Right atrium auricular region (tissue), 2 donors: ENCODE measurements at regions not wholly inside any gene's neighbourhood (a gene's known extent, or its start where the extent isn't known, plus 50 kb on each side); places are given as distances from the start of the nearest gene placed in this dataset.
"Not testable (repeated sequence)": the region's sequence is repeated elsewhere in the genome, so short reads cannot be mapped to it uniquely, and the experiment has no call there.

Source experiments
- DNase-seq: peaks from one replicate; pipeline ENCODE4 v3.0.0-alpha.2; 2019; ENCODE audit warnings: low spot score
- H3K27ac ChIP-seq, 2 donors: fragments of 200-600 bp; sonication (generic); 1 replicate in 1 of 2; 2 replicates in 1 of 2; pipeline ENCODE4 v1.5.1; 2016 to 2019
- H3K27me3 ChIP-seq, 2 donors: fragments of 200-600 bp; sonication (generic); one replicate each; pipeline versions ENCODE4 v1.5.1 to v1.6.0; 2017 to 2019
- H3K36me3 ChIP-seq: fragments of 200-600 bp; sonication (generic); one replicate; pipeline ENCODE4 v1.5.1; 2016
- H3K4me1 ChIP-seq, 2 donors: fragments of 200-600 bp; sonication (generic); one replicate each; pipeline versions ENCODE4 v1.5.1 to v1.6.0; 2017 to 2019
- H3K4me3 ChIP-seq, 2 donors: fragments of 200-600 bp; sonication (generic); 1 replicate in 1 of 2; 2 replicates in 1 of 2; pipeline ENCODE4 v1.5.1; 2017 to 2019; ENCODE audit warnings: mild to moderate bottlenecking in 1 of 2, moderate library complexity in 1 of 2
- H3K9me3 ChIP-seq, 2 donors: fragments of 200-600 bp; sonication (generic); one replicate each; pipeline ENCODE4 v1.5.1; 2019
- TF ChIP-seq, protein P1 (sequence below), 2 donors: fragments of 200-600 bp; sonication (generic); IDR thresholded peaks; one replicate each; pipeline ENCODE4 v1.5.1; 2019; ENCODE audit warnings: antibody characterized with exemption in 2 of 2

DNA sequence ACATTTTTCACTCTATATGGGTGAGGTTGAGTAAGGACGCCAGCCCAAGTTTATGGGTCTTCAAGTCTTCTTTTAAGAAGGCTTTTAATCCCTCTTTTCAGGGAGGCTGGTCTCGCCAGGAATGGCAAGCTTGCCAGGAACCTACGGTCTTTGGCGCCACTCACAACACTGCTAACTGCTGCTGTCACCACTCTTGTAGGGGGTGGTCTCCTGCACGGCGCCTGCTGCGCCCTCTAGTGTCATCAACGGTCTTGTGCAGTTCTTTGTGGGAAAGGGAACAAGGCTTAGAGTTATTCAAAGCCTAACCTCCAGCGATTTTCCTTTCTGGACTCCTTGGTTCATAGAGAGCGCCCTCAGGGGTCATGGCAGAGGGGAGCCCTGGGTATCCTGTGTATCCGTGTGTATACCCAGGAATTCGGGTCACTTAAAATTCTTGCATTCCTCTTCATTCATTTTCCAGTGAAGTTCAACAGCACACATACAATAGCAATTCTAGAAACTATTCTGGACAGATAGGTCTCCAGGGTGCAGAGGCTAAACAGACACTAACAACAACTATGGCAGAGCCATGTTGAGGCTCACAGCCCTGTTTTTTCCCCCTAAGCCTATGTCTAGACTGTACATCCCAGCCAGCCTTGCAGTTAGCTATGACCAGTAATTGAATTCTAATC lies 392.8 kb upstream of the CAMK1G start:
- Histone ChIP-seq H3K27ac (no peak overlapping the region), H3K27me3 (no peaks in the 10 kb centered on the region), H3K4me1 (no peaks in the 10 kb centered on the region), H3K9me3 (peaks cover 4 to 13% of the 10 kb centered on the region in 2 donors), H3K36me3 (no peaks in the 10 kb centered on the region), H3K4me3 (no peak overlapping the region)
- TF ChIP-seq, protein P1, sequence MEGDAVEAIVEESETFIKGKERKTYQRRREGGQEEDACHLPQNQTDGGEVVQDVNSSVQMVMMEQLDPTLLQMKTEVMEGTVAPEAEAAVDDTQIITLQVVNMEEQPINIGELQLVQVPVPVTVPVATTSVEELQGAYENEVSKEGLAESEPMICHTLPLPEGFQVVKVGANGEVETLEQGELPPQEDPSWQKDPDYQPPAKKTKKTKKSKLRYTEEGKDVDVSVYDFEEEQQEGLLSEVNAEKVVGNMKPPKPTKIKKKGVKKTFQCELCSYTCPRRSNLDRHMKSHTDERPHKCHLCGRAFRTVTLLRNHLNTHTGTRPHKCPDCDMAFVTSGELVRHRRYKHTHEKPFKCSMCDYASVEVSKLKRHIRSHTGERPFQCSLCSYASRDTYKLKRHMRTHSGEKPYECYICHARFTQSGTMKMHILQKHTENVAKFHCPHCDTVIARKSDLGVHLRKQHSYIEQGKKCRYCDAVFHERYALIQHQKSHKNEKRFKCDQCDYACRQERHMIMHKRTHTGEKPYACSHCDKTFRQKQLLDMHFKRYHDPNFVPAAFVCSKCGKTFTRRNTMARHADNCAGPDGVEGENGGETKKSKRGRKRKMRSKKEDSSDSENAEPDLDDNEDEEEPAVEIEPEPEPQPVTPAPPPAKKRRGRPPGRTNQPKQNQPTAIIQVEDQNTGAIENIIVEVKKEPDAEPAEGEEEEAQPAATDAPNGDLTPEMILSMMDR (IDR thresholded peaks at IDR 0.05), result peak; percentile 45 to 79
- no peak for DNase-seq

DNA sequence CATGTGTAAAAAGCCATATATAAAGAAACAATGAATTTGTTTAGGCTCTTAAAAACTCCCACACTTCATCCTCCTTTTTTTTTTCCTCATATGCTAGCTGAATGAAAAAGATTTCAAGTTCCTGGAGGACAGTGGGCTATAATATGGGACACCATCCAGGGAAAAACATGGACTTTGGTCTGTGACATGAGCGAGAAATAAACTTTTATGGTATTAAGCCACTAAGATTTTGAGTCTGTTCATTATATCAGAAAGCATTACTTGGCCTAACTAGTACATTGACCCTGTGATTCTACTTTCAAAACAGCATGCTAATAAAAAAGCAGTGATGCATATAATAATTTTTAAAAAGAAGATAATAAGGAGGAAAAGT lies 392.3 kb upstream of the CAMK1G start:
- Histone ChIP-seq H3K9me3 (peaks cover 9 to 18% of the 10 kb centered on the region in 2 donors), H3K4me1 (no peaks in the 10 kb centered on the region), H3K27me3 (no peaks in the 10 kb centered on the region), H3K4me3 (no peak overlapping the region), H3K36me3 (no peaks in the 10 kb centered on the region), H3K27ac (no peak overlapping the region)
- TF ChIP-seq, protein P1 (IDR thresholded peaks at IDR 0.05), result no peak
- DNase-seq, result no peak

DNA sequence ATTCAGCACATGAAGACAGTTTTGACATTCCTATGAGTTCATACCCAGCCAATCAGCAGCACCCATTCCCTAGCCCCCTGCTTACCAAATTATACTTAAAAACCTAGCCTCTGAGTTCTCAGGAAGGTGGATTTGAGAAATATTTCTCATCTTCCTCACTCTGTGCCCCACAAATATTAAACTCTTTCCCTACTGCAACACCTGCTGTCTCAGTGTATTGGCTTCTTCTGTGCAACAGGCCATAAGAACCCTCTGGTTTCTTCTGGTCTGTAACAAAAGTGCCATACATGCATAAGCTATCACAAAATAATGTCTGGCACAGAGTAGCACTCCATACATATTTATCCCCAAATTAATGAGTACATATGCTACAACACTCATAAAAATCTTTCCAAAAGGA lies 387.4 kb upstream of the CAMK1G start:
- no peak overlapping the region for H3K4me3 ChIP-seq
- TF ChIP-seq, protein P1 (IDR thresholded peaks at IDR 0.05), result no peak
- no peaks in the 10 kb centered on the region for H3K27me3 ChIP-seq
- H3K4me1 ChIP-seq, result no peaks in the 10 kb centered on the region
- DNase-seq, result no peak
- H3K36me3 ChIP-seq, result no peaks in the 10 kb centered on the region
- peaks cover 9 to 30% of the 10 kb centered on the region in 2 donors for H3K9me3 ChIP-seq
- no peak overlapping the region for H3K27ac ChIP-seq

DNA sequence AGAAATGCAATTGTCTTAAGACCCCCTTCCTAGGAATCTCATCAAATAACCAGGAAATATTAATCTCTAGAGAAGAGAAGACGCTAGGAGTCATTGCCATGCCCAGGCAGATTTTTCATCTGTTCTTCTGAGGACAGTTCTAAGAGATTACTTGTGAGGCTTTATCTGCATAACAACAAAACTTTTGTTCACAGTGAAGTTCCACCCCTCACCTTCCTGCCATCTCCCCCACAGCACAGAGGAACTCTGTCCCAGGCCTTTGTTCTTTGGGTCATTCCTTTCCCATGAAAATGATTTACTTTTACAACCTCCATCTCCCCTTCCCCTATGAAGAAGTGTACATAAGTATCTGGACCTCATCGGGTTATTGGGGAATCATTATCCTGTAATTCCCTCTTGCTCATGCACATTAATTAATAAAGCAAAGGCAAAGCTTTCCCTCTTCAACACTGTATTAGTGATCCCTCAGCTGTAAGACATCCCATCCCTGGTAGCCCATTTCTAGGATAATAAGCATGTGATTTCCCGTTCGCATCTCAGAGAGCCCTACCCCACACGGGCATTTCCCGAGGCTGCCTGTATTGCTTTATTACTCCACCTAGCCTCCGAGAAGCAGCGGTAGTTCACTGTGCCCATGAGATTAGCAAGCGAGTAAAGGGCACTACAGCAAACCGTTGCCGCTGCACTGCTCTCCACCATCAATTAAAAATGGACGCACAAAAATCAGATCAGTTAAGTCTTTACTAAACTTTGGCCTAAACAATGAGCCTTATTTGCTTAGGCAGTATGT lies 384.4 kb upstream of the CAMK1G start:
- no peak for DNase-seq
- no peak overlapping the region for H3K4me3 ChIP-seq
- no peaks in the 10 kb centered on the region for H3K4me1 ChIP-seq
- H3K36me3 ChIP-seq, result no peaks in the 10 kb centered on the region
- H3K27me3 ChIP-seq, result no peaks in the 10 kb centered on the region
- H3K9me3 ChIP-seq, result peaks cover 9 to 30% of the 10 kb centered on the region in 2 donors
- H3K27ac ChIP-seq, result no peak overlapping the region
- TF ChIP-seq, protein P1 (IDR thresholded peaks at IDR 0.05), result no peak

DNA sequence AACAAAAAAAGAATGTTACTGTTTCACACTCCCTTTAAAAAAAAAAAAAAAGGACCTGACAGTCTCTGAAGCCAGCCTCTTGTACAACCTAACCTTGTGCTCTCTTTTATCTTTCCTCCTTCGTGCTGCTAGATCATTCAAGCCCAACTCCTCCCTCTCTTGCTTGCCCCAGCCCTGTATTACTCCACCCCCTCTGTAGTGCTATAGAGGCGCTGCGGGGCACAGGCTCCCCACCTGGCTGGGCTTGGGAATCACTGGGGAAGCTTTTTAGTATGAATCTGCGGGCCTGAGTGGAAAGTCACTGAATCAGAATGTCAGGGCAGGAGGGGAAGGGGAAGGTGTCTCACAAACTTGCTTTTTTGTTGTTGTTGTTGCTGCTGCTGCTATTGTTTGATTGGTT lies 383.7 kb upstream of the CAMK1G start:
- TF ChIP-seq, protein P1 (IDR thresholded peaks at IDR 0.05), result no peak
- peaks cover 9 to 26% of the 10 kb centered on the region in 2 donors for H3K9me3 ChIP-seq
- no peaks in the 10 kb centered on the region for H3K27me3 ChIP-seq
- no peak overlapping the region for H3K4me3 ChIP-seq
- H3K27ac ChIP-seq, result no peak overlapping the region
- no peaks in the 10 kb centered on the region for H3K36me3 ChIP-seq
- no peaks in the 10 kb centered on the region for H3K4me1 ChIP-seq
- no peak for DNase-seq

DNA sequence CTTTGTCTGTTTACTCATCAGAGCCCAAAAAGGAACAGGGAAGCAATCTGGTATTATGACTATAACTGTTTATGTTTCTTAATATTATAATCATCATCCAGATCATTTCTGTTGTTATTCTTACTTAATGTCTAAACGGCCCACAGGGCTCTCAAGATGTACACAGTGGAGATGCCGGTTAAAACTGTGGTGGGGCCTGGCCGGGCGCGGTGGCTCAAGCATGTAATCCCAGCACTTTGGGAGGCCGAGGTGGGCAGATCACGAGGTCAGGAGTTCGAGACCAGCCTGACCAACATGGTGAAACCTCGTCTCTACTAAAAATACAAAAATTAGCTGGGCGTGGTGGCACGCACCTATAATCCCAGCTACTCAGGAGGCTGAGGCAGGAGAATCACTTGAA lies 381.2 kb upstream of the CAMK1G start:
- not testable (repeated sequence) for H3K36me3 ChIP-seq, H3K27me3 ChIP-seq, H3K4me1 ChIP-seq, H3K4me3 ChIP-seq, DNase-seq, H3K9me3 ChIP-seq, H3K27ac ChIP-seq
